Esophagus muscularis mucosa (tissue), 4 donors: ENCODE measurements at regions not wholly inside any gene's neighbourhood (a gene's known extent, or its start where the extent isn't known, plus 50 kb on each side); places are given as distances from the start of the nearest gene placed in this dataset.

Source experiments
- EP300 ChIP-seq: sonication (generic); formaldehyde crosslinking; IDR thresholded peaks from one replicate; pipeline ENCODE4 v1.6.1; 2017; ENCODE audit warnings: antibody characterized with exemption
- POLR2A ChIP-seq: fragments of 450-650 bp; IDR thresholded peaks from one replicate; pipeline ENCODE4 v1.6.1; 2017; ENCODE audit warnings: antibody characterized with exemption, moderate library complexity, mild to moderate bottlenecking, low read depth
- POLR2AphosphoS5 ChIP-seq, 2 donors: sonication (generic); formaldehyde crosslinking; IDR thresholded peaks; one replicate each; pipeline ENCODE4 v1.6.1; 2017; ENCODE audit warnings: antibody characterized with exemption in 2 of 2
- TF ChIP-seq, protein P1 (sequence below), 3 experiments: fragments of 200-600 bp in 2 of 3; fragments of 450-650 bp in 1 of 3; sonication (generic) in 2 of 3; IDR thresholded peaks; one replicate each; pipeline ENCODE4 v1.5.1; 2017 to 2019; ENCODE audit warnings: antibody characterized with exemption in 3 of 3, mild to moderate bottlenecking in 2 of 3, moderate library complexity in 1 of 3

DNA sequence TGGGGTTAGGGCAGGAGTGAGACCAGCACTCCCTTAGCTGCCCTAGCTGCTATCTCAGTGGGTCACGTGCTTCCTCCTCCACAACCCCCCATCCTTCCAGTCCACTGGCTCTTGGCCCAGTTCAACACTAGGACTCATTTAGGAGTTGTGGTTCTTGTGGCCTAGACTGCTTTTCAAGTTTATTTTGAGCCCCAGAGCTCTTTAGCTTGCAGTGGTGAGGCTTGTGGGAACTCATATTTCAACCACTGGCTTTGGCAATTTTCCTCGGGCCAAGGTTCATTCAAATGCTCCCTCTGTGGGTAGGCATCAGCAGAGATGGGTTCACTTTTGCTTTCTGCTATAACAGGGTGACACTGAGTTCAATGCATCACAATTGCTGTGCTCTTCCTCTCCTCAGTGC, 436.2 kb upstream of the SLITRK5 start:
- TF ChIP-seq, protein P1, sequence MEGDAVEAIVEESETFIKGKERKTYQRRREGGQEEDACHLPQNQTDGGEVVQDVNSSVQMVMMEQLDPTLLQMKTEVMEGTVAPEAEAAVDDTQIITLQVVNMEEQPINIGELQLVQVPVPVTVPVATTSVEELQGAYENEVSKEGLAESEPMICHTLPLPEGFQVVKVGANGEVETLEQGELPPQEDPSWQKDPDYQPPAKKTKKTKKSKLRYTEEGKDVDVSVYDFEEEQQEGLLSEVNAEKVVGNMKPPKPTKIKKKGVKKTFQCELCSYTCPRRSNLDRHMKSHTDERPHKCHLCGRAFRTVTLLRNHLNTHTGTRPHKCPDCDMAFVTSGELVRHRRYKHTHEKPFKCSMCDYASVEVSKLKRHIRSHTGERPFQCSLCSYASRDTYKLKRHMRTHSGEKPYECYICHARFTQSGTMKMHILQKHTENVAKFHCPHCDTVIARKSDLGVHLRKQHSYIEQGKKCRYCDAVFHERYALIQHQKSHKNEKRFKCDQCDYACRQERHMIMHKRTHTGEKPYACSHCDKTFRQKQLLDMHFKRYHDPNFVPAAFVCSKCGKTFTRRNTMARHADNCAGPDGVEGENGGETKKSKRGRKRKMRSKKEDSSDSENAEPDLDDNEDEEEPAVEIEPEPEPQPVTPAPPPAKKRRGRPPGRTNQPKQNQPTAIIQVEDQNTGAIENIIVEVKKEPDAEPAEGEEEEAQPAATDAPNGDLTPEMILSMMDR (IDR thresholded peaks at IDR 0.05), result no peak
- TF ChIP-seq EP300 (no peak), POLR2A (no peak), POLR2AphosphoS5 (IDR thresholded peaks at IDR 0.05) (no peak)
